A549 (cell line): ENCODE measurements at regions not wholly inside any gene's neighbourhood (a gene's known extent, or its start where the extent isn't known, plus 50 kb on each side); places are given as distances from the start of the nearest gene placed in this dataset.

Source experiments
- CEBPB ChIP-seq, 2 experiments: fragments of >200 bp in 1 of 2; sonication (Bioruptor Twin) in 1 of 2; formaldehyde crosslinking in 1 of 2; IDR thresholded peaks; 2 replicates each; pipeline ENCODE4 v1.6.1; 2012 to 2016
- CHD2 ChIP-seq: fragments of 150-350 bp; IDR thresholded peaks from 2 replicates; pipeline ENCODE4 v1.6.1; 2014; ENCODE audit warnings: low read length; ENCODE audit not compliant: partially characterized antibody
- HDAC2 ChIP-seq: fragments of 200-600 bp; sonication (generic); IDR thresholded peaks from 2 replicates; pipeline ENCODE4 v1.6.1; 2016
- KDM1A ChIP-seq: fragments of 200-600 bp; sonication (generic); IDR thresholded peaks from 2 replicates; pipeline ENCODE4 v1.6.1; 2016; ENCODE audit warnings: low read depth, mild to moderate bottlenecking
- MAZ ChIP-seq: fragments of 150-350 bp; IDR thresholded peaks from 2 replicates; pipeline ENCODE4 v1.6.1; 2014; ENCODE audit warnings: antibody characterized with exemption, low read depth, low read length, borderline replicate concordance
- POLR2A ChIP-seq: IDR thresholded peaks from 2 replicates; pipeline ENCODE4 v1.6.1; 2012; ENCODE audit warnings: mild to moderate bottlenecking, low read length
- POLR2AphosphoS2 ChIP-seq: conservative IDR thresholded peaks from 2 replicates; pipeline ENCODE4 v1.6.1; 2012; ENCODE audit warnings: low read length, improper control_type of control experiment, inconsistent platforms
- RFX5 ChIP-seq: fragments of 450-650 bp; IDR thresholded peaks from 2 replicates; pipeline ENCODE4 v1.7.1; 2014; ENCODE audit warnings: antibody characterized with exemption, mild to moderate bottlenecking, moderate library complexity
- SREBF2 ChIP-seq: fragments of 450-650 bp; IDR thresholded peaks from 2 replicates; pipeline ENCODE4 v1.6.1; 2014; ENCODE audit warnings: mild to moderate bottlenecking, moderate library complexity
- TFCP2L1 ChIP-seq: fragments of 250-450 bp; sonication (Bioruptor Pico); IDR thresholded peaks from 2 replicates; pipeline ENCODE4 v1.5.0; 2021; ENCODE audit warnings: mild to moderate bottlenecking
- ZFP36 ChIP-seq: fragments of 450-650 bp; IDR thresholded peaks from 2 replicates; pipeline ENCODE4 v1.6.1; 2014; ENCODE audit warnings: borderline replicate concordance; ENCODE audit not compliant: partially characterized antibody
- TF ChIP-seq, protein P1 (sequence below): fragments of >200 bp; sonication (Bioruptor Twin); formaldehyde crosslinking; IDR thresholded peaks from 3 replicates; pipeline ENCODE4 v1.5.1; 2016
- TF ChIP-seq, protein P2 (sequence below): fragments of 200-600 bp; sonication (generic); IDR thresholded peaks from 2 replicates; pipeline ENCODE4 v1.6.1; 2016; ENCODE audit warnings: antibody characterized with exemption, mild to moderate bottlenecking, moderate library complexity

DNA sequence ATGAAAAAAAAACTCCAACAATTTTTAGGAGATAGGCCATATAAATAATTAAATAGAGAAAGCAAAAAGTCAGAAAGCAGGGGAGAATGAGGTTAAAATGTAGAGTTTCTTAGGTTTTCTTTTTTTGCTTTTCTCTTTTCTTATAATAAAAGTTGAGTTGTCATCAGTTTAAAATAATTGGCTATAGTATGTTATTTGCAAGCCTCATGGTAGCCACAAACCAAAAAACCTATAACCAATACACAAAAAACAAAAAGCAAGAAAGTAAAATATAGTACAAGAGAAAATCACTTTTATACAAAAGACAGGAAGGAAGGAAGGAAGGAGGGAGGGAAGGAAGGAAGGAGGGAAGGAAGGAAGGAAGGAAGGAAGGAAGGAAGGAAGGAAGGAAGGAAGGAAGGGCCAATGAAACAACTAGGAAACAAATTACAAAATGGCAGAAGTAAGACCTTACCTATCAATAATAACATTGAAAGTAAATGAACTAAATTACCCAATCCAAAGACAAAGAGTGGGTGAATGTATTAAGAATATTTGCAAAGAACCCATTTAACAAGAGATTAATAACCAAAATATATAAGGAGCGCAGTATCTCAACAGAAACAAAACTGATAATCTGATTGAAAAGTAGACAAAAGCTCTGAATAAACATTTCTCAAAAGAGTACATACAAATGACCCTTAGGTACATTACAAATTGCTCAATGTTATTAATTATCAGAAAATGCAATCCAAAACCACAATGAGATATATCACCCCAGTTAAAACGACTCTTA is 541.3 kb upstream of the LRRTM4 start:
- no peak for TF ChIP-seq ZFP36
- TF ChIP-seq RFX5 = no peak
- TF ChIP-seq, protein P1, sequence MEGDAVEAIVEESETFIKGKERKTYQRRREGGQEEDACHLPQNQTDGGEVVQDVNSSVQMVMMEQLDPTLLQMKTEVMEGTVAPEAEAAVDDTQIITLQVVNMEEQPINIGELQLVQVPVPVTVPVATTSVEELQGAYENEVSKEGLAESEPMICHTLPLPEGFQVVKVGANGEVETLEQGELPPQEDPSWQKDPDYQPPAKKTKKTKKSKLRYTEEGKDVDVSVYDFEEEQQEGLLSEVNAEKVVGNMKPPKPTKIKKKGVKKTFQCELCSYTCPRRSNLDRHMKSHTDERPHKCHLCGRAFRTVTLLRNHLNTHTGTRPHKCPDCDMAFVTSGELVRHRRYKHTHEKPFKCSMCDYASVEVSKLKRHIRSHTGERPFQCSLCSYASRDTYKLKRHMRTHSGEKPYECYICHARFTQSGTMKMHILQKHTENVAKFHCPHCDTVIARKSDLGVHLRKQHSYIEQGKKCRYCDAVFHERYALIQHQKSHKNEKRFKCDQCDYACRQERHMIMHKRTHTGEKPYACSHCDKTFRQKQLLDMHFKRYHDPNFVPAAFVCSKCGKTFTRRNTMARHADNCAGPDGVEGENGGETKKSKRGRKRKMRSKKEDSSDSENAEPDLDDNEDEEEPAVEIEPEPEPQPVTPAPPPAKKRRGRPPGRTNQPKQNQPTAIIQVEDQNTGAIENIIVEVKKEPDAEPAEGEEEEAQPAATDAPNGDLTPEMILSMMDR = no peak
- TF ChIP-seq KDM1A = no peak
- TF ChIP-seq SREBF2 = no peak
- TF ChIP-seq POLR2A = no peak
- TF ChIP-seq CHD2 = no peak
- no peak for TF ChIP-seq CEBPB (IDR thresholded peaks at IDR 0.05)
- no peak for TF ChIP-seq TFCP2L1
- TF ChIP-seq HDAC2 = no peak
- no peak for TF ChIP-seq MAZ
- TF ChIP-seq, protein P2, sequence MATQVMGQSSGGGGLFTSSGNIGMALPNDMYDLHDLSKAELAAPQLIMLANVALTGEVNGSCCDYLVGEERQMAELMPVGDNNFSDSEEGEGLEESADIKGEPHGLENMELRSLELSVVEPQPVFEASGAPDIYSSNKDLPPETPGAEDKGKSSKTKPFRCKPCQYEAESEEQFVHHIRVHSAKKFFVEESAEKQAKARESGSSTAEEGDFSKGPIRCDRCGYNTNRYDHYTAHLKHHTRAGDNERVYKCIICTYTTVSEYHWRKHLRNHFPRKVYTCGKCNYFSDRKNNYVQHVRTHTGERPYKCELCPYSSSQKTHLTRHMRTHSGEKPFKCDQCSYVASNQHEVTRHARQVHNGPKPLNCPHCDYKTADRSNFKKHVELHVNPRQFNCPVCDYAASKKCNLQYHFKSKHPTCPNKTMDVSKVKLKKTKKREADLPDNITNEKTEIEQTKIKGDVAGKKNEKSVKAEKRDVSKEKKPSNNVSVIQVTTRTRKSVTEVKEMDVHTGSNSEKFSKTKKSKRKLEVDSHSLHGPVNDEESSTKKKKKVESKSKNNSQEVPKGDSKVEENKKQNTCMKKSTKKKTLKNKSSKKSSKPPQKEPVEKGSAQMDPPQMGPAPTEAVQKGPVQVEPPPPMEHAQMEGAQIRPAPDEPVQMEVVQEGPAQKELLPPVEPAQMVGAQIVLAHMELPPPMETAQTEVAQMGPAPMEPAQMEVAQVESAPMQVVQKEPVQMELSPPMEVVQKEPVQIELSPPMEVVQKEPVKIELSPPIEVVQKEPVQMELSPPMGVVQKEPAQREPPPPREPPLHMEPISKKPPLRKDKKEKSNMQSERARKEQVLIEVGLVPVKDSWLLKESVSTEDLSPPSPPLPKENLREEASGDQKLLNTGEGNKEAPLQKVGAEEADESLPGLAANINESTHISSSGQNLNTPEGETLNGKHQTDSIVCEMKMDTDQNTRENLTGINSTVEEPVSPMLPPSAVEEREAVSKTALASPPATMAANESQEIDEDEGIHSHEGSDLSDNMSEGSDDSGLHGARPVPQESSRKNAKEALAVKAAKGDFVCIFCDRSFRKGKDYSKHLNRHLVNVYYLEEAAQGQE = no peak
- no peak for TF ChIP-seq POLR2AphosphoS2
